ENCODE measurements at regions not wholly inside any gene's neighbourhood (a gene's known extent, or its start where the extent isn't known, plus 50 kb on each side); places are given as distances from the start of the nearest gene placed in this dataset.

DNA sequence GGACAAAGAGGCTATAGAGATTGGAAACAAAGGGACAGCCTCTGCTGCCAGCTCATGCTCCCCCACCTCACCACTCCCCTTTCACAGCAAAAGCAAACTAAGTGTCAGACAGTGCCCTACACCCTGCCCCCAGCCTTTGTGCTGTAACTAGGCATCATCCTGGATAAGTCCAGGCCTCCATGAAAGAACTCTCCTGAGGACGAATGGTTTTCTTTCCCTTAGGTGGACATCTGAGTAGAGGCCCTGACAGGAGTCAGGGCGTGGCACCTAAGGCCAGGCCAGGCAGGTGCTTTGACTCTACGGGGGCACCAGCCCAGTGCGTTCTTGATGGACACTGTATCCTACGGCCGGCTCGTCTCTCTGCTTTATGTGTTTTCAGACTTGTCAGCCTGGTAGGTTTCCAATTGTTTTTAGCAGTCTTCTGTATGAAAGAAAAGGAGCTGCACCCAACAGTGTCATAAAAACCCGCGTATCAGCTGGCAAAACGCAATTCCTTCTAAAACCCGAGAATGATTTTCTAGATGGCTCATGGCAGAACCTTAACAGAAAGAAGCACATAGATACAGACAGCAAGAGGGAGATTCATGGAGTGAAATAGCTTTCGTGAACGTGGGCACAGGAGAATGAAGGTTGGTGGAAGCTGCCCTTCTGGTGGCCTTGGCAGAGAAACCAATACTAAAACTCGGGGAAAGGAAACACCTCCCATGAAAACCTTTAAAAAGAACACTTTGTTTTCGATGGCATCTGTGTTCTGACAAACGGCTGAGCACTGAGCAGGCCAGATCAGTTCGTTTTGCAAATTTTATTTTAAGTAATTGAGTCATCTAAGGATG lies 51.7 kb upstream of the AJAP1 start:
- no peak for TF ChIP-seq CTCF (IDR thresholded peaks at IDR 0.05)
- TF ChIP-seq POLR2A (IDR thresholded peaks at IDR 0.05) = no peak

Data from thyroid gland (tissue), 4 donors.